Neural cell (in vitro differentiated cells): ENCODE measurements at regions not wholly inside any gene's neighbourhood (a gene's known extent, or its start where the extent isn't known, plus 50 kb on each side); places are given as distances from the start of the nearest gene placed in this dataset.

ENCODE experiments used
- H2AFZ ChIP-seq: fragments of 200-600, 300-800 bp; sonication (generic), shearing (Covaris generic); 2 replicates; pipeline ENCODE4 v1.6.0; 2014; ENCODE audit warnings: low read depth, mild to moderate bottlenecking, antibody characterized with exemption, low read length, moderate library complexity
- H3F3A ChIP-seq: fragments of 200-600 bp; shearing (Covaris generic); 2 replicates; pipeline ENCODE4 v1.6.1; 2016; ENCODE audit warnings: mild to moderate bottlenecking, moderate library complexity, mixed read lengths, antibody characterized with exemption, low read length; ENCODE audit not compliant: insufficient read depth, poor library complexity, severe bottlenecking
- H3K27ac ChIP-seq: fragments of 200-600, 300-800 bp; sonication (generic), shearing (Covaris generic); 2 replicates; pipeline ENCODE4 v1.5.1; 2014; ENCODE audit warnings: mild to moderate bottlenecking, low read length, moderate library complexity
- H3K27me3 ChIP-seq: fragments of 300-800, 200-600 bp; sonication (generic), shearing (Covaris generic); 2 replicates; pipeline ENCODE4 v1.6.0; 2014; ENCODE audit warnings: mild to moderate bottlenecking, low read depth, low read length, moderate library complexity; ENCODE audit not compliant: insufficient read depth
- H3K36me3 ChIP-seq: fragments of 300-800, 200-600 bp; sonication (generic), shearing (Covaris generic); 2 replicates; pipeline ENCODE4 v1.5.1; 2014; ENCODE audit warnings: mild to moderate bottlenecking, antibody characterized with exemption, low read length, moderate library complexity; ENCODE audit not compliant: insufficient read depth
- H3K4me2 ChIP-seq: fragments of 300-800, 200-600 bp; sonication (generic), shearing (Covaris generic); 2 replicates; pipeline ENCODE4 v1.6.0; 2014; ENCODE audit warnings: mild to moderate bottlenecking, low read length
- H3K4me3 ChIP-seq: fragments of 300-800, 200-600 bp; sonication (generic), shearing (Covaris generic); 2 replicates; pipeline ENCODE4 v1.5.1; 2014; ENCODE audit warnings: mild to moderate bottlenecking, low read length, moderate library complexity
- H3K79me2 ChIP-seq: fragments of 200-600 bp; shearing (Covaris generic); replicated peaks from 2 replicates; pipeline ENCODE4 v1.6.0; 2014; ENCODE audit warnings: mild to moderate bottlenecking, low read length, moderate library complexity; ENCODE audit not compliant: insufficient read depth
- H3K9ac ChIP-seq: fragments of 300-800, 200-600 bp; sonication (generic), shearing (Covaris generic); 2 replicates; pipeline ENCODE4 v1.6.1; 2016; ENCODE audit warnings: mild to moderate bottlenecking, low read length, mixed read lengths
- H3K9me2 ChIP-seq: fragments of 200-600 bp; shearing (Covaris generic); 2 replicates; pipeline ENCODE4 v1.6.1; 2016; ENCODE audit warnings: mild to moderate bottlenecking, low read length, mixed read lengths; ENCODE audit not compliant: insufficient read depth
- H3K9me3 ChIP-seq: fragments of 200-600, 300-800 bp; sonication (generic), shearing (Covaris generic); 2 replicates; pipeline ENCODE4 v1.6.1; 2016; ENCODE audit warnings: mild to moderate bottlenecking, mixed run types, low read length, moderate library complexity, mixed read lengths
- H4K20me1 ChIP-seq: fragments of 200-600 bp; shearing (Covaris generic); 2 replicates; pipeline ENCODE4 v1.6.1; 2016; ENCODE audit warnings: mild to moderate bottlenecking, mixed run types; ENCODE audit not compliant: insufficient read depth
- CTCF ChIP-seq: fragments of 450-650 bp; IDR thresholded peaks from 2 replicates; pipeline ENCODE4 v1.5.1; 2014; ENCODE audit warnings: antibody characterized with exemption, mild to moderate bottlenecking, moderate library complexity; ENCODE audit not compliant: poor library complexity, severe bottlenecking
- EP300 ChIP-seq: fragments of 450-650 bp; conservative IDR thresholded peaks from 2 replicates; pipeline ENCODE4 v1.6.1; 2014; ENCODE audit warnings: antibody characterized with exemption, mild to moderate bottlenecking, moderate library complexity; ENCODE audit not compliant: poor library complexity, severe bottlenecking
- MXI1 ChIP-seq: fragments of 450-650 bp; conservative IDR thresholded peaks from 2 replicates; pipeline ENCODE4 v1.6.1; 2014; ENCODE audit warnings: antibody characterized with exemption, mild to moderate bottlenecking; ENCODE audit not compliant: poor library complexity, severe bottlenecking
- POLR2AphosphoS5 ChIP-seq: IDR thresholded peaks from 2 replicates; pipeline ENCODE4 v1.6.1; 2012
- RAD21 ChIP-seq: fragments of 450-650 bp; conservative IDR thresholded peaks from 2 replicates; pipeline ENCODE4 v1.6.1; 2014; ENCODE audit warnings: antibody characterized with exemption, mild to moderate bottlenecking, moderate library complexity
- REST ChIP-seq: IDR thresholded peaks from 2 replicates; pipeline ENCODE4 v1.6.1; 2012; ENCODE audit warnings: borderline replicate concordance
- SMC3 ChIP-seq: fragments of 450-650 bp; conservative IDR thresholded peaks from 2 replicates; pipeline ENCODE4 v1.6.1; 2014; ENCODE audit warnings: antibody characterized with exemption, mild to moderate bottlenecking, moderate library complexity; ENCODE audit not compliant: poor library complexity
- TAF1 ChIP-seq: IDR thresholded peaks from 2 replicates; pipeline ENCODE4 v1.6.1; 2012; ENCODE audit warnings: low read depth

- Histone ChIP-seq H3K9me2 (no peaks in the 10 kb centered on the region), H3K36me3 (no peaks in the 10 kb centered on the region), H4K20me1 (no peaks in the 10 kb centered on the region), H3K79me2 (no peaks in the 10 kb centered on the region), H2AFZ (no peak overlapping the region), H3K27me3 (peaks cover 54% of the 10 kb centered on the region), H3K9me3 (peaks cover 4% of the 10 kb centered on the region), H3K27ac (no peak overlapping the region), H3K9ac (no peak overlapping the region), H3K4me2 (no peak overlapping the region), H3K4me3 (no peak overlapping the region), H3F3A (no peaks in the 10 kb centered on the region)
- TF ChIP-seq RAD21 = no peak
These were observed 270.7 kb downstream of the BAMBI start for GRCh38 chr10:28948046-28948445.

GRCh38 chr10:28949005-28950004, 272.0 kb downstream of the BAMBI start:
- H2AFZ ChIP-seq = no peak overlapping the region
- TF ChIP-seq TAF1 (no peak), SMC3 (no peak)

GRCh38 chr10:28951484-28951883, 274.2 kb downstream of the BAMBI start:
- no peak overlapping the region for H3K9ac ChIP-seq
- no peaks in the 10 kb centered on the region for H4K20me1 ChIP-seq
- H3K9me2 ChIP-seq = no peaks in the 10 kb centered on the region
- H3K9me3 ChIP-seq = no peaks in the 10 kb centered on the region
- H3K27me3 ChIP-seq = peaks cover 25% of the 10 kb centered on the region
- no peaks in the 10 kb centered on the region for H3K36me3 ChIP-seq
- H3K4me3 ChIP-seq = no peak overlapping the region
- no peak overlapping the region for H2AFZ ChIP-seq
- H3F3A ChIP-seq = no peaks in the 10 kb centered on the region
- no peaks in the 10 kb centered on the region for H3K79me2 ChIP-seq
- no peak overlapping the region for H3K27ac ChIP-seq
- TF ChIP-seq POLR2AphosphoS5 = no peak
- no peak for TF ChIP-seq REST
- no peak for TF ChIP-seq SMC3
- TF ChIP-seq MXI1 = no peak
- TF ChIP-seq CTCF = no peak
- no peak for TF ChIP-seq TAF1
- no peak for TF ChIP-seq EP300
- TF ChIP-seq RAD21 = no peak
- H3K4me2 ChIP-seq = no peak overlapping the region

More at GRCh38 chr10:28949005-28950004, 272.0 kb downstream of the BAMBI start:
- Histone ChIP-seq H3K9me3 (peaks cover 4% of the 10 kb centered on the region), H3K36me3 (no peaks in the 10 kb centered on the region), H3K4me3 (no peak overlapping the region), H3K4me2 (no peak overlapping the region), H3F3A (no peaks in the 10 kb centered on the region), H3K27ac (no peak overlapping the region), H4K20me1 (no peaks in the 10 kb centered on the region), H3K9ac (no peak overlapping the region), H3K9me2 (no peaks in the 10 kb centered on the region), H3K27me3 (peaks cover 43% of the 10 kb centered on the region), H3K79me2 (no peaks in the 10 kb centered on the region)
